Activated naive CD8-positive, alpha-beta T cell treated with anti-CD3 and anti-CD28 coated beads, Interleukin-2, amount 10 ng/mL, durations not matched to agents 7 days and 5 days (primary cell): ENCODE measurements at regions not wholly inside any gene's neighbourhood (a gene's known extent, or its start where the extent isn't known, plus 50 kb on each side); places are given as distances from the start of the nearest gene placed in this dataset.
"Not testable (repeated sequence)": the region's sequence is repeated elsewhere in the genome, so short reads cannot be mapped to it uniquely, and the experiment has no call there.

Source experiments
- ATAC-seq: fragments of 150-1000 bp; cut with Tn5 transposase; one replicate; pipeline ENCODE4 v1.10.0; 2021; ENCODE audit warnings: low read depth, moderate library complexity
- POLR2A ChIA-PET: fragments of 350-600 bp; sonication (Branson Sonifier 250); formaldehyde crosslinking; loops from one replicate; lab custom pipeline; 2021; ENCODE audit warnings: antibody characterized with exemption; lab: Charles Lee
- DNase-seq: peaks from one replicate; pipeline ENCODE4 v3.0.0; 2021
- H3K27ac Mint-ChIP-seq: one replicate; pipeline ENCODE4 v1.8.0; 2022; ENCODE audit warnings: mild to moderate bottlenecking, mixed read lengths
- H3K27me3 Mint-ChIP-seq: one replicate; pipeline ENCODE4 v1.8.0; 2022; ENCODE audit warnings: mild to moderate bottlenecking, moderate library complexity, mixed read lengths
- H3K36me3 Mint-ChIP-seq: one replicate; pipeline ENCODE4 v1.8.0; 2021; ENCODE audit warnings: mild to moderate bottlenecking, mixed read lengths
- H3K4me1 Mint-ChIP-seq: one replicate; pipeline ENCODE4 v1.8.0; 2021; ENCODE audit warnings: mixed read lengths
- H3K4me3 Mint-ChIP-seq: one replicate; pipeline ENCODE4 v1.8.0; 2022; ENCODE audit warnings: mild to moderate bottlenecking, moderate library complexity, mixed read lengths
- H3K9me3 Mint-ChIP-seq: one replicate; pipeline ENCODE4 v1.8.0; 2021; ENCODE audit warnings: mixed read lengths

DNA sequence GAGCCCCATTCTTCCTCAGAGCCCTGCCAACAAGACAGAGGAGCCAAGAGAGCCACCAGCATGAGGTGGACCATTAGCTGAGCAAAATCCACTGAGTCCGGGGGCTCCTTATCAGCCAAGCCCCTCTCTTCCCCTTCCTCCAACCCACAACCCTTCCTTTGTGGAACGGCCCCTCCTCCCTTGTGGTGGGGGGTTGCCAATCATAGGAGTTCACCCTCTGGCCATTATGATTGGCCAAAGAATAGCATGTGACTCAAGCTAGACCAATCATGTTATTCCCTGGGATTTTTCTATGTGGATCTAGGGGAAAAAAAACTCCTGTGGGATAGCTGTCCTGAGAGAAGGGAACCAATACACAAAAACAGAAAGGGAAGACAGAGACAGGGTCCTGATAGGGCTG is 120.5 kb downstream of the C16orf95 start:
- POLR2A ChIA-PET, result no interaction called here
- H3K27ac Mint-ChIP-seq, result no peak overlapping the region
- peaks cover 5% of the 10 kb centered on the region for H3K27me3 Mint-ChIP-seq
- no peak overlapping the region for H3K4me3 Mint-ChIP-seq
- no peaks in the 10 kb centered on the region for H3K4me1 Mint-ChIP-seq
- no peak for DNase-seq
- ATAC-seq, result no peak
- peaks cover 4% of the 10 kb centered on the region for H3K9me3 Mint-ChIP-seq
- no peaks in the 10 kb centered on the region for H3K36me3 Mint-ChIP-seq

DNA sequence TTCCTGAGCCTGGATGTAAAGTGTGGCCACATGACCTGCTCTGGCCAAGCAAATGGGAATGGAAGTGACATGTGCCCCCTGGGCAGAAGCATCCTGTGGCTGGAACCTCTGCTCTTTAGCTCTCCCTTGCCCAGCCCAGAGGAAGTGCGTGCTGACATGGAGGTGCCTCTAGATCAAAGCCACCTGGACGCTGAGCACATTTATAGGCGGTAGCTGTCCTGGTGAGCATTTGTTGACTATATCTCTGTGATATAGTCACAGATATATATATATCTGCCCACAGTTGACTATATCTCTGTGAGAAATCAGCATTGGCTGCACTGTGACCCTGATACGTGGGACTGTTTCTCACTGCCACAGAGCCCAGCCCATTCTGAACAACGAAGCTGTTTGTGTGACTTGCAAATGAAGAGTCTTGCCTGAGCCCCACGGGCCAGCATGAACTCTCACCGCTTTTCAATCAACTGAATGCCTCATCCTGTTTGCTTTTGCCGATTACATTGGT is 118.8 kb downstream of the C16orf95 start:
- Mint-ChIP-seq H3K27ac (no peak overlapping the region), H3K4me3 (no peak overlapping the region), H3K4me1 (no peaks in the 10 kb centered on the region), H3K27me3 (peaks cover 9% of the 10 kb centered on the region), H3K9me3 (peaks cover 1% of the 10 kb centered on the region), H3K36me3 (no peaks in the 10 kb centered on the region)
- DNase-seq, result no peak
- ATAC-seq, result no peak
- POLR2A ChIA-PET, result no interaction called here

DNA sequence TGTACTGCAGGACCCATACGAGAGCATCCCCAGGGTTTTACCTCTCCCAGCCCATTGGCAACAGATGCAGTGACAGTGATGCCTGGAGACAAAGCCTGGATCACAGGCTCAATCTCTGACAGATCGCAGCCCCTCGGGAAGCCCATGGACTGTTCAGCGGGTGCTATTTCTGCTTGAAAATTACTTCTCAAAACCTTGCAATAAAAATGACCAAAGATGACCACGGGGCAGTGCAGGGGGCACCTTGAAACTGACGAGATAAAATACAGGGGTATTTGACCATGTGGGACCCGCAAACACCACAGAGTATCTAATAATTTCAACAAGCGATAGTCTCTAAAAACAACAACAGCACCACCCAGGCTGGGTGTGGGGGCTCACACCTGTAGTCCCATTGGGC is 118.3 kb downstream of the C16orf95 start:
- Mint-ChIP-seq H3K4me1 (no peaks in the 10 kb centered on the region), H3K9me3 (peaks cover 1% of the 10 kb centered on the region), H3K4me3 (no peak overlapping the region), H3K36me3 (no peaks in the 10 kb centered on the region), H3K27me3 (peaks cover 9% of the 10 kb centered on the region), H3K27ac (no peak overlapping the region)
- no peak for ATAC-seq
- POLR2A ChIA-PET, result no interaction called here
- no peak for DNase-seq

DNA sequence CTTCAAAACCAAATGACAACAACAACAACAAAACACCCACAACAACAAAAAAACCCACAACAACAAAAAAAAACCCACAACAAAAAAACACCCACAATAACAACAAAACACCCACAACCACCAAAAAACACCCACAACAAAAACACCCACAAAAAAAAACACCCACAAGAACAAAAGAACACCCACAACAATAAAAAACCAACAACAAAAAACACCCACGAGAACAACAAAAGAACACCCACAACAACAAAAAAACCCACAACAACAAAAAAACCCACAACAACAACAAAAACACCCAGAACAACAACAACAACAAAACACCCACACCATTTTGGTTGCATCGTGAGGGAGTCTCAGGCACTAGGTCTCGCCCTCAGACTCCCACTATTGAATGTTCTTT is 117.8 kb downstream of the C16orf95 start:
- ATAC-seq (no peak), DNase-seq (no peak)
- Mint-ChIP-seq H3K9me3 (peaks cover 1% of the 10 kb centered on the region), H3K27me3 (peaks cover 9% of the 10 kb centered on the region), H3K4me3 (no peak overlapping the region), H3K4me1 (no peaks in the 10 kb centered on the region), H3K36me3 (no peaks in the 10 kb centered on the region), H3K27ac (peak overlapping the region; percentile 28)
- POLR2A ChIA-PET, result no interaction called here

DNA sequence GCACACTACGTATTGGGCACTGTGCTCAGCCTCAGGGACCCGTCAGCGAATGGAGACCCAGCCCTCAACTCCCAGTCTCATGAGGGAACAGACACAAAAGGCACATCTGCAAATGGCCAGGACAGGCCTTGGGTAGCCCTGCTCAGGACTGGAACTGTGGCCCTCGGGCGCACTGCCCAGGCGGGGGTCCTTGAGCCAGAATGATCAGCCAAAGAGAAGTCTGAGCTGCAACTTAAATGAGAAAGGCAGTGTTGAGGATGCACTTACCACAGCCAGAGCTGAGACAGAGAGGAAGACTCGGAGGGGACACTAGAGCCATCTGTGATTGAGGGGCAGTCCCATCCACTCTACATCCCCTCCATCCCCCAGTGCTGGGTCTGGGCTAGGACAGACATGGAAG is 117.3 kb downstream of the C16orf95 start:
- Mint-ChIP-seq H3K27ac (no peak overlapping the region), H3K4me1 (no peaks in the 10 kb centered on the region), H3K4me3 (no peak overlapping the region), H3K9me3 (peaks cover 1% of the 10 kb centered on the region), H3K27me3 (peaks cover 9% of the 10 kb centered on the region), H3K36me3 (no peaks in the 10 kb centered on the region)
- DNase-seq (no peak), ATAC-seq (no peak)
- POLR2A ChIA-PET, result no interaction called here

DNA sequence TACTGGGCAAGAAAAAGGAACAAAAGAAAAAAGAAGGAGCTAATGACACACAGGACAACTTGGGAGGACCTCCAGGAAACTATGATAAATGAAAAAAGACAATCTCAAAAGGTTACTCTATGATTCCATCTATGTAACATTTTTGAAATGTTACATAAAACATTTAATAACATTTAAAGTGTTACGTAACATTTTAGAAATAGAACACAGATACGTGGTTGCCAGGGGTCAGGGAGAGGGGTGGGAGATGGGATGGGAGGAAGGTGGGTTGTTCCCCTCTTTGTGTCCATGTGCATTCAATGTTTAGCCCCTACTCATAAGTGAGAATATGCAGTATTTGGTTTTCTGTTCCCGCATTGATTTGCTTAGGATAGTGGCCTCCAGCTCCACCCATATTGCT is 116.6 kb downstream of the C16orf95 start:
- H3K4me1 Mint-ChIP-seq, result no peaks in the 10 kb centered on the region
- peaks cover 9% of the 10 kb centered on the region for H3K27me3 Mint-ChIP-seq
- POLR2A ChIA-PET, result no interaction called here
- ATAC-seq (no peak), DNase-seq (no peak)
- no peak overlapping the region for H3K4me3 Mint-ChIP-seq
- H3K36me3 Mint-ChIP-seq, result no peaks in the 10 kb centered on the region
- H3K9me3 Mint-ChIP-seq, result peaks cover 1% of the 10 kb centered on the region
- no peak overlapping the region for H3K27ac Mint-ChIP-seq

DNA sequence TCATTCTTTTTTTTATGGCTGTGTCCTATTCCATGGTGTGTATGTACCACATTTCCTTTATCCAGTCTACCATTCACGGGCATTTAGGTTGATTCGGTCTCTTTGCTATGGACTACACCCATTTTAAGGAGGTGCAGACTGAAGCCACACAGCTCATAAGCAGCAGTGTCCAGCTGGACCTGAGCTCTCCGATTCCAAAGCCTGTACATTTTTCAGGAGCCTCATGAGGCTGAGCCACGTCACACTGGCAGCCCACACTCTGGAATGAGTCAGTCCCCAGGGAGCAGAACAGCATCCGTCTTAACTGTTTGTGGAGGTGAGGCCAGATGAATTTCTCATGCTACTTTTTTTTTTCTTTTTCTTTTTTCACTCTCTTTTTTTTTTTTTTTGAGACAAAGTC is 116.1 kb downstream of the C16orf95 start:
- Mint-ChIP-seq H3K4me3 (no peak overlapping the region), H3K27me3 (peaks cover 9% of the 10 kb centered on the region), H3K9me3 (peaks cover 1% of the 10 kb centered on the region), H3K36me3 (no peaks in the 10 kb centered on the region), H3K4me1 (no peaks in the 10 kb centered on the region), H3K27ac (no peak overlapping the region)
- POLR2A ChIA-PET, result no interaction called here
- no peak for ATAC-seq
- DNase-seq, result no peak

DNA sequence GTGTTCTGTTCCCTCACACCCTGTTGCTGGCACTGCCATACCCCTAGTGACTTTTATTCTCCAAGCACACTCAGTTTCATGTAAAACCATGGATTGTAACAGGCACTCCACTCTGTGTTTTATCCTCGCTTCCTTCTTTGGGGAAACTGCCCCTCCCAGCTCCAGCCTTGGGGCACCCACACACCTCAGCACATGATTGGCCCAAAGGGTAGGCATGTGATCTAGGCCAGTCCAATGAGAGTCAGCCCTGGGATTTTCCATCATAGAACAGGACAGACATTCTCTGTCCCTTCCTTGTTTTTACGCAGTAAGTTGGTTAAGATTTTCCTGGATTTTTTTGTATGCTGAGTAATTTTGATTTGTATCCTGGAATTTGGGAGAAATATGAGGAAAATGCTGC is 115.4 kb downstream of the C16orf95 start:
- Mint-ChIP-seq H3K27ac (no peak overlapping the region), H3K4me3 (no peak overlapping the region), H3K9me3 (peaks cover 1% of the 10 kb centered on the region), H3K4me1 (no peaks in the 10 kb centered on the region), H3K36me3 (no peaks in the 10 kb centered on the region), H3K27me3 (peaks cover 11% of the 10 kb centered on the region)
- POLR2A ChIA-PET, result no interaction called here
- ATAC-seq, result no peak
- no peak for DNase-seq

DNA sequence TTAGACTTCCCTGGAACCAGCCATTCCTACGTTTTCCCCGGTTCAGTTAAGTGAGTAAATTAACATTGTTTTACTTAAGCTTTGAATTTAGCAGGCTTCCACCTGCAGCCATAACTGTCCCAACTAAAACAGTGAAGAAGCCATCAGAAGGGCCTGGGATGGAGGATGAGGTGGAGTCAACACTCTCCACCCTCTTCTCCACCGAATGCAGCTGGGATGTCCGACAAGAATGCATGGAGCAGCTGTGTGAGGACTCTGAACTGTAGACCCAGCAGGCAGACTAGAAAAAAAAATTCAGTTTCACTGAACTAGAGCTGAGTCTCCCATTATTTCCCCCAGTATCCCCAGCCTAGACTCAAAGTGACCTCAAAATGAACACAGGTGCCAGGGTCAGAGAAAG is 114.8 kb downstream of the C16orf95 start:
- no peak overlapping the region for H3K4me3 Mint-ChIP-seq

DNA sequence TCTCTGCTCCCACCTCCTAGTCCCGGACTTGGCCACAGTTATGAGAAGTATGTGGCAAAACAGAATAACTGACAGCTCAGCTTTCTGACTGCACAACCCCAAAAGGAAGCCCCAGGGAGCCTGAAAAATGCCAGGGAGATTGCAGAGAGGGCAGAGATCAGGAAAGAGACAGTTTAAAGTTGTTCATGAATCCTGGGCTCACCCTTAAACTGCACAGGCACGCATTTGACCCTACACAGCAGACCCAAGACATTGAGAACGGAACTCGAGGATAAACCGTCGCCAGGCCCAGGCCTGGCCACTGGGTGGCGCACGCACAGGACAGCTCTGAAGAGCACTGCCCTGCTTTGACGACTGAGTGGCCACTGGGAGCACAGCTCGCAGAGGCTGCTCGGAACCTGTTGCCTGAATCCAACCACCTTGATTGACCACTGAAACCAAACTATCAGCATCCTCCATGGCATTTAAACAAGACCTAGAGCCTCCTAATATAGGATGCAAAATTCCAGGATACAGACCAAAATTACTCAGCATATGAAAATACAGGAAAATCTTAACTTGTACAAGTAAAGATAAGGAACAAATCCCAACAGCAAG is 114.0 kb downstream of the C16orf95 start:
- H3K27me3 Mint-ChIP-seq, result peaks cover 10% of the 10 kb centered on the region
- POLR2A ChIA-PET, result interaction anchor here (0.6 kb wide), 1 partner anchor 93 kb away, joined by 5 read pairs; no protein-coding TSS in a partner anchor
- DNase-seq (peak; percentile 71), ATAC-seq (peak; percentile 65)
- H3K4me3 Mint-ChIP-seq, result no peak overlapping the region
- no peak overlapping the region for H3K27ac Mint-ChIP-seq
- H3K9me3 Mint-ChIP-seq, result peaks cover 1% of the 10 kb centered on the region
- no peaks in the 10 kb centered on the region for H3K36me3 Mint-ChIP-seq
- H3K4me1 Mint-ChIP-seq, result no peaks in the 10 kb centered on the region

More for the DNA sequence above, 114.8 kb downstream of the C16orf95 start:
- no peak for DNase-seq
- H3K36me3 Mint-ChIP-seq, result no peaks in the 10 kb centered on the region
- peaks cover 1% of the 10 kb centered on the region for H3K9me3 Mint-ChIP-seq
- no peaks in the 10 kb centered on the region for H3K4me1 Mint-ChIP-seq
- no peak for ATAC-seq
- peaks cover 11% of the 10 kb centered on the region for H3K27me3 Mint-ChIP-seq
- H3K27ac Mint-ChIP-seq, result no peak overlapping the region
- POLR2A ChIA-PET, result no interaction called here

DNA sequence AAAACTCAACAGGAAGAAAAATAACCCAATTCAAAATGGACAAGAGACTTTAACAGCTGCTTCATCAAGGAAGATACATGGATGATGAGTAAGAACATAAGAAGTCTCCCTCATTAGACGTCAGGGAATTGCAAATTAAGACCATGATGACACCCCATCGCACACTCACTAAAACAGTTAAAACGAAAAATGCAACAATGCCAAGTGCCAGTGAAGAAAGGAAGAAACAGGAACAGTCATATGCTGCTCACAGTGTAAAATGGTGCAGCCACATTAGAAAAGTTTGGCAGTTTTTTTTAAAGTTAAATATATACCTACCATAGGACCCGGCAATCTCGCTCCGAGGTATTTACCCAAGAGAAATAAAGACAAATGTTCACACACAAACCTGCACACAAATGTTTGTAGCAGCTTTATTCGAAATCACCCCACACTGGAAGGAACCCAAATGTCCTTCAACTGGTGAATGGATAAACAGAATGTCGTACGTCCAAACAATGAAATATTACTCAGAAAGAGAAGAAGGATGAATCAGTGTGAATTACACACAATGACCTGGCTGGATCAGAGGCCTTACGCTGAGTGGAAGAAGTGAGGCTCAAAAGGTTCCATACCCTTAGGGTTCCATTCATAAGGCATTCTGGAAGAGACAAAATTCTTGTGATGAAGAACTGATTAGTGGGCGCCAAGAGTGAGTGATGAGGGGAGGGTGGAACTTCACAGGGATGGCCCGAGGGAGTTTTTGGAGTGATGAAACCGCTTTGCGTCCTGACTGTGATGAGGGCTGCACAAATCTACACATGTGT is 110.3 kb downstream of the C16orf95 start:
- Mint-ChIP-seq H3K4me3 (no peak overlapping the region), H3K4me1 (no peaks in the 10 kb centered on the region), H3K36me3 (no peaks in the 10 kb centered on the region), H3K9me3 (no peaks in the 10 kb centered on the region), H3K27me3 (peaks cover 8% of the 10 kb centered on the region), H3K27ac (no peak overlapping the region)
- POLR2A ChIA-PET, result no interaction called here
- ATAC-seq, result no peak
- no peak for DNase-seq

DNA sequence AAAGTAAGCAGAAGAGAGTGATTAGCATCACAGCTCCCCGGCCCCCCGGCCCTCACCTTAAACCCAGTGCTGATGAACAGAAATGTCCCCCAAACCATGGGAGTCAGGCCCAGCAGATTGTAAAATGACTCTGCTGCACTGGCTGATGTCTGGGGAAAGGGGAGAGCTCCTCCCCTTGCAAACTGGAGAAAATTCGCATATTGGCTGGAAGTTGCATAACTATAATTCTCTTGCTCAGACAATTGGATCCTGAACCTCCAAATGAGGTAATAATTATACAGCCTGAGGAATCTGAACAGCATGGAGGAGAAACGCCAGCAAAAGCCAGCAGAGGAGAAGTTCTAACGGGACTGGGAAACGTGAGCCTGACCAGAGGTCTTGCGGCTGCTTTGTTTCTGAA is 109.7 kb downstream of the C16orf95 start:
- H3K4me3 Mint-ChIP-seq, result no peak overlapping the region
- no peaks in the 10 kb centered on the region for H3K36me3 Mint-ChIP-seq
- no peak for ATAC-seq
- no peak for DNase-seq
- H3K27me3 Mint-ChIP-seq, result peaks cover 8% of the 10 kb centered on the region
- POLR2A ChIA-PET, result no interaction called here
- no peak overlapping the region for H3K27ac Mint-ChIP-seq
- no peaks in the 10 kb centered on the region for H3K9me3 Mint-ChIP-seq
- H3K4me1 Mint-ChIP-seq, result no peaks in the 10 kb centered on the region

DNA sequence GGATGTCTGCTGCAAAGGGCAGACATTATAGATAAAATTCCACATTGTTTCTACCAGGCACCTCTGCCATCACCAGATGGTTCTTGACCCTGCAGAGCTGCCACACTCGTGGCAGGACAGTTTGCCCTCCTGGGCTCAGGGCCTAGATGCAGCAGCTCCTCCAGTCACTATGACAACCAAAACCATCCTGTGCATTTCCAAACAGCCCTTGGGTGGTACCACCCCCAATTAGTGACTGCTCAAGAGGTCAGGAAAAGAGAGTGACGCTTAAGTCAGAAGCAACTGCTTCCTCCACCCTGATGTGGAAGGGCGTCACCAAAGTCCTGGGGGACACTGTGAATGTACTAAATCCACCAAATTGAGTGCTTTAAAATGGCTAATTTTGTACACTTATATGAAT is 109.2 kb downstream of the C16orf95 start:
- ATAC-seq (no peak), DNase-seq (no peak)
- H3K36me3 Mint-ChIP-seq, result no peaks in the 10 kb centered on the region
- H3K27ac Mint-ChIP-seq, result no peak overlapping the region
- no peak overlapping the region for H3K4me3 Mint-ChIP-seq
- H3K27me3 Mint-ChIP-seq, result peaks cover 8% of the 10 kb centered on the region
- no peaks in the 10 kb centered on the region for H3K4me1 Mint-ChIP-seq
- POLR2A ChIA-PET, result no interaction called here
- H3K9me3 Mint-ChIP-seq, result no peaks in the 10 kb centered on the region

DNA sequence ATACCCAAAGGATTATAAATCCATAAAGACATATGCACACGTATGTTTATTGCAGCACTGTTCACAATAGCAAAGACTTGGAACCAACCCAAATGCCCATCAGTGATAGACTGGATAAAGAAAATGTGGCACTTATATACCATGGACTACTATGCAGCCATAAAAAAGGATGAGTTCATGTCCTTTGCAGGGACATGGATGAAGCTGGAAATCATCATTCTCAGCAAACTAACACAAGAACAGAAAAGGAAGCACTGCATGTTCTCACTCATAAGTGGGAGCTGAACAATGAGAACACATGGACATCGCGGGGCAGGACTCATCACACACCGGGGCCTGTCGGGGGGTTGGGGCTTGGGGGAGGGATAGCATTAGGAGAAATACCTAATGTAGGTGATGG is 108.2 kb downstream of the C16orf95 start:
- H3K36me3 Mint-ChIP-seq, H3K4me1 Mint-ChIP-seq, POLR2A ChIA-PET, H3K9me3 Mint-ChIP-seq, DNase-seq, H3K27ac Mint-ChIP-seq, H3K27me3 Mint-ChIP-seq, H3K4me3 Mint-ChIP-seq, ATAC-seq: not testable (repeated sequence)
